ENCODE measurements at regions not wholly inside any gene's neighbourhood (a gene's known extent, or its start where the extent isn't known, plus 50 kb on each side); places are given as distances from the start of the nearest gene placed in this dataset.

- Histone ChIP-seq H3K36me3 (ENCODE audit: insufficient read depth, low read length) (no peaks in the 10 kb centered on the region), H3K9ac (ENCODE audit: low read length) (no peak overlapping the region), H3K9me3 (ENCODE audit: low read length) (no peaks in the 10 kb centered on the region), H3K27me3 (ENCODE audit: control insufficient read depth in 1 of 2, insufficient read depth in 2 of 2, low read length in 2 of 2) (no peaks in the 10 kb centered on the region), H3K4me1 (ENCODE audit: insufficient read depth, low read length) (peaks cover 13% of the 10 kb centered on the region), H3K4me3 (ENCODE audit: low read depth in 1 of 2, low read length in 2 of 2) (no peak overlapping the region), H3K27ac (ENCODE audit: low read depth, low read length) (no peak overlapping the region)
Measured at GRCh38 chr12:68497107-68497506, 113.6 kb upstream of the RAP1B start.

DNA sequence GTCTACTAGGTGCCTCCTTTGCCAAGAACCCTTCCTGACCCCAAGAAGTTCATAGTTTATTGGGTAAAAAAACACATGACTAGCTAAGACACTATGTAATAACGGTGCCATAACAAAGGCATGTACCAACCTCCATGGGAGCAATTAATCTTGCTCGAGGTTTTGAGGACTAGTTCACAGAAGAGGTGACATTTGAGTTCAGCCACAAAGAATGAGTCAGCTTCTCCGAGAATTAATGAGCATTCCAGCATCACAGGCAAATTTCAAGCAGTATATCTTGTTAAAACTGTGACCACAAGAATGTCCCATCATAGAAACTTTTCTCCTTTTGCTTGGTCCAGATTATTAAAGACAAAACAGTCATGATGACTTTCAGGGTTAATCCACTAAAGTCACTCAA is 113.0 kb upstream of the RAP1B start:
- Histone ChIP-seq H3K4me1 (ENCODE audit: insufficient read depth, low read length) (peaks cover 13% of the 10 kb centered on the region), H3K27ac (ENCODE audit: low read depth, low read length) (no peak overlapping the region), H3K9me3 (ENCODE audit: low read length) (no peaks in the 10 kb centered on the region), H3K4me3 (ENCODE audit: low read depth in 1 of 2, low read length in 2 of 2) (no peak overlapping the region), H3K9ac (ENCODE audit: low read length) (no peak overlapping the region), H3K36me3 (ENCODE audit: insufficient read depth, low read length) (no peaks in the 10 kb centered on the region), H3K27me3 (ENCODE audit: control insufficient read depth in 1 of 2, insufficient read depth in 2 of 2, low read length in 2 of 2) (no peaks in the 10 kb centered on the region)

- Histone ChIP-seq H3K9ac (ENCODE audit: low read length) (no peak overlapping the region), H3K27me3 (ENCODE audit: control insufficient read depth in 1 of 2, insufficient read depth in 2 of 2, low read length in 2 of 2) (no peaks in the 10 kb centered on the region), H3K4me3 (ENCODE audit: low read depth in 1 of 2, low read length in 2 of 2) (no peak overlapping the region), H3K36me3 (ENCODE audit: insufficient read depth, low read length) (no peaks in the 10 kb centered on the region), H3K4me1 (ENCODE audit: insufficient read depth, low read length) (peaks cover 13% of the 10 kb centered on the region), H3K9me3 (ENCODE audit: low read length) (no peaks in the 10 kb centered on the region), H3K27ac (ENCODE audit: low read depth, low read length) (no peak overlapping the region)
Measured at GRCh38 chr12:68498736-68499135, 112.0 kb upstream of the RAP1B start.

GRCh38 chr12:68499616-68500015 is 111.1 kb upstream of the RAP1B start:
- H3K27ac ChIP-seq (ENCODE audit: low read depth, low read length) = no peak overlapping the region
- H3K4me1 ChIP-seq (ENCODE audit: insufficient read depth, low read length) = peaks cover 13% of the 10 kb centered on the region
- no peaks in the 10 kb centered on the region for H3K9me3 ChIP-seq (ENCODE audit: low read length)
- no peaks in the 10 kb centered on the region for H3K36me3 ChIP-seq (ENCODE audit: insufficient read depth, low read length)
- H3K27me3 ChIP-seq (ENCODE audit: control insufficient read depth in 1 of 2, insufficient read depth in 2 of 2, low read length in 2 of 2) = no peaks in the 10 kb centered on the region
- H3K4me3 ChIP-seq (ENCODE audit: low read depth in 1 of 2, low read length in 2 of 2) = no peak overlapping the region
- H3K9ac ChIP-seq (ENCODE audit: low read length) = no peak overlapping the region

- Histone ChIP-seq H3K9ac (ENCODE audit: low read length) (no peak overlapping the region), H3K27me3 (ENCODE audit: control insufficient read depth in 1 of 2, insufficient read depth in 2 of 2, low read length in 2 of 2) (no peaks in the 10 kb centered on the region), H3K27ac (ENCODE audit: low read depth, low read length) (no peak overlapping the region), H3K4me1 (ENCODE audit: insufficient read depth, low read length) (no peaks in the 10 kb centered on the region), H3K9me3 (ENCODE audit: low read length) (no peaks in the 10 kb centered on the region), H3K4me3 (ENCODE audit: low read depth in 1 of 2, low read length in 2 of 2) (no peak overlapping the region), H3K36me3 (ENCODE audit: insufficient read depth, low read length) (no peaks in the 10 kb centered on the region)
Measured at GRCh38 chr12:68501226-68501625, 109.5 kb upstream of the RAP1B start.

GRCh38 chr12:68505970-68506369 is 104.7 kb upstream of the RAP1B start:
- no peak overlapping the region for H3K9ac ChIP-seq (ENCODE audit: low read length)
- H3K36me3 ChIP-seq (ENCODE audit: insufficient read depth, low read length) = no peaks in the 10 kb centered on the region
- H3K4me3 ChIP-seq (ENCODE audit: low read depth in 1 of 2, low read length in 2 of 2) = no peak overlapping the region
- no peaks in the 10 kb centered on the region for H3K9me3 ChIP-seq (ENCODE audit: low read length)
- no peak overlapping the region for H3K27ac ChIP-seq (ENCODE audit: low read depth, low read length)
- no peaks in the 10 kb centered on the region for H3K4me1 ChIP-seq (ENCODE audit: insufficient read depth, low read length)
- no peaks in the 10 kb centered on the region for H3K27me3 ChIP-seq (ENCODE audit: control insufficient read depth in 1 of 2, insufficient read depth in 2 of 2, low read length in 2 of 2)

GRCh38 chr12:68506619-68507018 is 104.1 kb upstream of the RAP1B start:
- Histone ChIP-seq H3K27ac (ENCODE audit: low read depth, low read length) (no peak overlapping the region), H3K9me3 (ENCODE audit: low read length) (no peaks in the 10 kb centered on the region), H3K4me1 (ENCODE audit: insufficient read depth, low read length) (no peaks in the 10 kb centered on the region), H3K4me3 (ENCODE audit: low read depth in 1 of 2, low read length in 2 of 2) (no peak overlapping the region), H3K36me3 (ENCODE audit: insufficient read depth, low read length) (no peaks in the 10 kb centered on the region), H3K27me3 (ENCODE audit: control insufficient read depth in 1 of 2, insufficient read depth in 2 of 2, low read length in 2 of 2) (no peaks in the 10 kb centered on the region), H3K9ac (ENCODE audit: low read length) (no peak overlapping the region)

DNA sequence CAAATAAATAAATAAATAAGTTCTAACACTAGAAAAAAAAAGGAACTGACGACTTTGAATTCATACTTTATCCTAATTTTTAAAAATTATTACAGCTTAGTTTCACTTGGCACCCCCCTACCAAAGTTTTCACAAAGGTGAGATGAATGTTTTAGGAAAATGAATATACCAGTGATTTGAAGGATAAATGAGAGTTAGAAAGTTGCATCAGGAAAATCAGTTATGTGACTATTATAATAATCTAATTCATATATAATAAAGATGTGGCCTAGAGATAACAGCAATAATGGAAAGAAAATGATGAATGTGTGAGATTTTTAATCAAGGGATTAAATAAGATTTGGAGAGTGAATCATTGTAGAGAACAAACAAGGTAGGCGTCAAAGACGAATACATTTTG is 103.0 kb upstream of the RAP1B start:
- H3K36me3 ChIP-seq (ENCODE audit: insufficient read depth, low read length) = no peaks in the 10 kb centered on the region
- no peak overlapping the region for H3K27ac ChIP-seq (ENCODE audit: low read depth, low read length)
- H3K27me3 ChIP-seq (ENCODE audit: control insufficient read depth in 1 of 2, insufficient read depth in 2 of 2, low read length in 2 of 2) = no peaks in the 10 kb centered on the region
- H3K4me1 ChIP-seq (ENCODE audit: insufficient read depth, low read length) = no peaks in the 10 kb centered on the region
- H3K9me3 ChIP-seq (ENCODE audit: low read length) = no peaks in the 10 kb centered on the region
- H3K4me3 ChIP-seq (ENCODE audit: low read depth in 1 of 2, low read length in 2 of 2) = no peak overlapping the region
- no peak overlapping the region for H3K9ac ChIP-seq (ENCODE audit: low read length)

GRCh38 chr12:68508576-68508975 is 102.1 kb upstream of the RAP1B start:
- no peak overlapping the region for H3K9ac ChIP-seq (ENCODE audit: low read length)
- no peaks in the 10 kb centered on the region for H3K9me3 ChIP-seq (ENCODE audit: low read length)
- no peak overlapping the region for H3K4me3 ChIP-seq (ENCODE audit: low read depth in 1 of 2, low read length in 2 of 2)
- no peaks in the 10 kb centered on the region for H3K27me3 ChIP-seq (ENCODE audit: control insufficient read depth in 1 of 2, insufficient read depth in 2 of 2, low read length in 2 of 2)
- H3K36me3 ChIP-seq (ENCODE audit: insufficient read depth, low read length) = no peaks in the 10 kb centered on the region
- H3K27ac ChIP-seq (ENCODE audit: low read depth, low read length) = no peak overlapping the region
- H3K4me1 ChIP-seq (ENCODE audit: insufficient read depth, low read length) = no peaks in the 10 kb centered on the region

DNA sequence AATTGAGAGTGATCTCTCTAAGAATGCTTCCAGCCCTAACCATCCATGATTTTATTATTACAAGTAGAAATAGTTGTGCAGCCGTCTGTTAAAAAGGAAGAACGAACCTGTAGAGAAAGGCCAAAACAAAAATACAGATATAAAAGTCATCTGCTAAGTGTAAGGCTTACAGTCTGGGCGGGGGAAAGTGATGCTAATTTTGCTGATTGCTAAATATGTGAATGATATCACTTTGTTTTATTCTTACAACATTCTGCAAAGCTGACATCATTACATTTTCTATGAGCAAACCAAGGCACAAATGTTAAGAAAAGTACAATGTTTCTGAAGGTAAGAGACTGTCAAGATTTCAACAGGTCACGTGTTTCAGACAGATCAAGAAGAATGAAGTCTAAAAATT is 101.5 kb upstream of the RAP1B start:
- H3K4me1 ChIP-seq (ENCODE audit: insufficient read depth, low read length) = no peaks in the 10 kb centered on the region
- no peaks in the 10 kb centered on the region for H3K9me3 ChIP-seq (ENCODE audit: low read length)
- no peaks in the 10 kb centered on the region for H3K36me3 ChIP-seq (ENCODE audit: insufficient read depth, low read length)

GRCh38 chr12:68510397-68510796 is 100.3 kb upstream of the RAP1B start:
- Histone ChIP-seq H3K9me3 (ENCODE audit: low read length) (no peaks in the 10 kb centered on the region), H3K27ac (ENCODE audit: low read depth, low read length) (no peak overlapping the region), H3K9ac (ENCODE audit: low read length) (no peak overlapping the region), H3K4me1 (ENCODE audit: insufficient read depth, low read length) (no peaks in the 10 kb centered on the region), H3K4me3 (ENCODE audit: low read depth in 1 of 2, low read length in 2 of 2) (no peak overlapping the region), H3K36me3 (ENCODE audit: insufficient read depth, low read length) (no peaks in the 10 kb centered on the region), H3K27me3 (ENCODE audit: control insufficient read depth in 1 of 2, insufficient read depth in 2 of 2, low read length in 2 of 2) (no peaks in the 10 kb centered on the region)

More for the DNA sequence above, 101.5 kb upstream of the RAP1B start:
- H3K9ac ChIP-seq (ENCODE audit: low read length) = no peak overlapping the region
- no peak overlapping the region for H3K4me3 ChIP-seq (ENCODE audit: low read depth in 1 of 2, low read length in 2 of 2)
- H3K27ac ChIP-seq (ENCODE audit: low read depth, low read length) = no peak overlapping the region
- H3K27me3 ChIP-seq (ENCODE audit: control insufficient read depth in 1 of 2, insufficient read depth in 2 of 2, low read length in 2 of 2) = no peaks in the 10 kb centered on the region

- Histone ChIP-seq H3K4me3 (ENCODE audit: low read depth in 1 of 2, low read length in 2 of 2) (no peak overlapping the region), H3K4me1 (ENCODE audit: insufficient read depth, low read length) (no peaks in the 10 kb centered on the region), H3K9ac (ENCODE audit: low read length) (no peak overlapping the region)
Measured at GRCh38 chr12:68514807-68515411, 95.8 kb upstream of the RAP1B start.

More at GRCh38 chr12:68514807-68515411, 95.8 kb upstream of the RAP1B start:
- Histone ChIP-seq H3K9me3 (ENCODE audit: low read length) (no peaks in the 10 kb centered on the region), H3K27ac (ENCODE audit: low read depth, low read length) (no peak overlapping the region), H3K36me3 (ENCODE audit: insufficient read depth, low read length) (no peaks in the 10 kb centered on the region), H3K27me3 (ENCODE audit: control insufficient read depth in 1 of 2, insufficient read depth in 2 of 2, low read length in 2 of 2) (no peaks in the 10 kb centered on the region)

Data from muscle layer of colon (tissue), 2 donors.